ENCODE measurements at regions not wholly inside any gene's neighbourhood (a gene's known extent, or its start where the extent isn't known, plus 50 kb on each side); places are given as distances from the start of the nearest gene placed in this dataset.

DNA sequence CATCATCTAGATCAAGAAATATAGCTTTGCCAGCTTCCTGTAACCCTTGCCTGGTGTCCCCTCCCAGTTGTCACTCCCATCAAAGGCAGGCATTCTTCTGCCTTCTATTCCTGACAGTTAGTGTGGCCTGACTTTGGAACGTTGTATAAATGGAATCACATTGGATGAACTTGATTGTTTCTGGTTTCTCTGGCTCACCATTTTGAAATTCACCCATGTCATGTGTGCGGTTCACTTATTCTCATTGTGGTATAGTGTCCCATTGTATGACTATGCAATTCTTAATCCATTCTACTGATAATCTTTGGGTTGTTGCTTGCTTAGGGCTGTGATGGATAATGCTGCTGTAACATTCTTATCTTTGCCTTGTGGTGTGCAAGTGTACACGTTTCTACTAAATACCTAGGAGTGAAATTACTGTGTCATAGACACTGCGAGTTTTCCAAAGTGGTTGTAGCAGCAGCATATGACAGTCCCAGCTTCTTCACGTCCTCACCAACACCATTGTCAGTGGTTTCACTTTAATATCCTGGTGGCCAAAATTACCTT, 73.2 kb downstream of the VEGFA start (continued):
- no peak for TF ChIP-seq HOXB6 (CRISPR knock-in tag; IDR thresholded peaks at IDR 0.05; ENCODE audit: borderline replicate concordance)
- no peak for TF ChIP-seq TSC22D4 (tag; IDR thresholded peaks at IDR 0.05)
- peak; percentile 86 for TF ChIP-seq CBFA2T3 (IDR thresholded peaks at IDR 0.05)
- no peak for TF ChIP-seq ATF1 (CRISPR knock-in tag; IDR thresholded peaks at IDR 0.05)
- TF ChIP-seq ATF1 (tag; IDR thresholded peaks at IDR 0.05) = peak; percentile 81
- no peak for TF ChIP-seq MECOM (CRISPR knock-in tag; IDR thresholded peaks at IDR 0.05)
- TF ChIP-seq, protein P1, sequence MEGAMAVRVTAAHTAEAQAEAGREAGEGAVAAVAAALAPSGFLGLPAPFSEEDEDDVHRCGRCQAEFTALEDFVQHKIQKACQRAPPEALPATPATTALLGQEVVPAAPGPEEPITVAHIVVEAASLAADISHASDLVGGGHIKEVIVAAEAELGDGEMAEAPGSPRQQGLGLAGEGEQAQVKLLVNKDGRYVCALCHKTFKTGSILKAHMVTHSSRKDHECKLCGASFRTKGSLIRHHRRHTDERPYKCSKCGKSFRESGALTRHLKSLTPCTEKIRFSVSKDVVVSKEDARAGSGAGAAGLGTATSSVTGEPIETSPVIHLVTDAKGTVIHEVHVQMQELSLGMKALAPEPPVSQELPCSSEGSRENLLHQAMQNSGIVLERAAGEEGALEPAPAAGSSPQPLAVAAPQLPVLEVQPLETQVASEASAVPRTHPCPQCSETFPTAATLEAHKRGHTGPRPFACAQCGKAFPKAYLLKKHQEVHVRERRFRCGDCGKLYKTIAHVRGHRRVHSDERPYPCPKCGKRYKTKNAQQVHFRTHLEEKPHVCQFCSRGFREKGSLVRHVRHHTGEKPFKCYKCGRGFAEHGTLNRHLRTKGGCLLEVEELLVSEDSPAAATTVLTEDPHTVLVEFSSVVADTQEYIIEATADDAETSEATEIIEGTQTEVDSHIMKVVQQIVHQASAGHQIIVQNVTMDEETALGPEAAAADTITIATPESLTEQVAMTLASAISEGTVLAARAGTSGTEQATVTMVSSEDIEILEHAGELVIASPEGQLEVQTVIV (CRISPR knock-in tag; IDR thresholded peaks at IDR 0.05; ENCODE audit: borderline replicate concordance) = no peak
- no peak for TF ChIP-seq CAMTA2 (CRISPR knock-in tag; conservative IDR thresholded peaks at IDR 0.05)
- TF ChIP-seq CLOCK (CRISPR knock-in tag; IDR thresholded peaks at IDR 0.05; ENCODE audit: borderline replicate concordance) = no peak
- TF ChIP-seq MYNN (IDR thresholded peaks at IDR 0.05) = peak; percentile 79
- no peak for TF ChIP-seq MYNN (CRISPR knock-in tag; IDR thresholded peaks at IDR 0.05)
- no peak for TF ChIP-seq ADNP (tag; IDR thresholded peaks at IDR 0.05)
- TF ChIP-seq U2AF1 (optimal IDR thresholded peaks at IDR 0.05; ENCODE audit: low read depth, low read length) = no peak
- TF ChIP-seq EGR1 (conservative IDR thresholded peaks at IDR 0.05) = no peak
- peak; percentile 61 for TF ChIP-seq STAT5A (IDR thresholded peaks at IDR 0.05; ENCODE audit: borderline replicate concordance, low read length)
- no peak for TF ChIP-seq CBX2 (IDR thresholded peaks at IDR 0.05; ENCODE audit: insufficient read depth, low read length, poor library complexity, severe bottlenecking)
- TF ChIP-seq, protein P2, sequence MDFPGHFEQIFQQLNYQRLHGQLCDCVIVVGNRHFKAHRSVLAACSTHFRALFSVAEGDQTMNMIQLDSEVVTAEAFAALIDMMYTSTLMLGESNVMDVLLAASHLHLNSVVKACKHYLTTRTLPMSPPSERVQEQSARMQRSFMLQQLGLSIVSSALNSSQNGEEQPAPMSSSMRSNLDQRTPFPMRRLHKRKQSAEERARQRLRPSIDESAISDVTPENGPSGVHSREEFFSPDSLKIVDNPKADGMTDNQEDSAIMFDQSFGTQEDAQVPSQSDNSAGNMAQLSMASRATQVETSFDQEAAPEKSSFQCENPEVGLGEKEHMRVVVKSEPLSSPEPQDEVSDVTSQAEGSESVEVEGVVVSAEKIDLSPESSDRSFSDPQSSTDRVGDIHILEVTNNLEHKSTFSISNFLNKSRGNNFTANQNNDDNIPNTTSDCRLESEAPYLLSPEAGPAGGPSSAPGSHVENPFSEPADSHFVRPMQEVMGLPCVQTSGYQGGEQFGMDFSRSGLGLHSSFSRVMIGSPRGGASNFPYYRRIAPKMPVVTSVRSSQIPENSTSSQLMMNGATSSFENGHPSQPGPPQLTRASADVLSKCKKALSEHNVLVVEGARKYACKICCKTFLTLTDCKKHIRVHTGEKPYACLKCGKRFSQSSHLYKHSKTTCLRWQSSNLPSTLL (IDR thresholded peaks at IDR 0.05) = no peak
- no peak for TF ChIP-seq GTF2E2 (tag; IDR thresholded peaks at IDR 0.05)
- TF ChIP-seq, protein P3, sequence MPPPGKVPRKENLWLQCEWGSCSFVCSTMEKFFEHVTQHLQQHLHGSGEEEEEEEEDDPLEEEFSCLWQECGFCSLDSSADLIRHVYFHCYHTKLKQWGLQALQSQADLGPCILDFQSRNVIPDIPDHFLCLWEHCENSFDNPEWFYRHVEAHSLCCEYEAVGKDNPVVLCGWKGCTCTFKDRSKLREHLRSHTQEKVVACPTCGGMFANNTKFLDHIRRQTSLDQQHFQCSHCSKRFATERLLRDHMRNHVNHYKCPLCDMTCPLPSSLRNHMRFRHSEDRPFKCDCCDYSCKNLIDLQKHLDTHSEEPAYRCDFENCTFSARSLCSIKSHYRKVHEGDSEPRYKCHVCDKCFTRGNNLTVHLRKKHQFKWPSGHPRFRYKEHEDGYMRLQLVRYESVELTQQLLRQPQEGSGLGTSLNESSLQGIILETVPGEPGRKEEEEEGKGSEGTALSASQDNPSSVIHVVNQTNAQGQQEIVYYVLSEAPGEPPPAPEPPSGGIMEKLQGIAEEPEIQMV (tag; conservative IDR thresholded peaks at IDR 0.05; ENCODE audit: low read depth) = peak; percentile 63; the same call in 1 of the 2 replicates

Data from K562 (cell line).